ENCODE measurements at regions not wholly inside any gene's neighbourhood (a gene's known extent, or its start where the extent isn't known, plus 50 kb on each side); places are given as distances from the start of the nearest gene placed in this dataset.
"Not testable (repeated sequence)": the region's sequence is repeated elsewhere in the genome, so short reads cannot be mapped to it uniquely, and the experiment has no call there.

GRCh38 chrX:125577479-125577878 is 257.8 kb downstream of the TEX13C start:
- Histone ChIP-seq H3K79me2 (ENCODE audit: control insufficient read depth, low read length) (no peaks in the 10 kb centered on the region), H3K4me1 (ENCODE audit: control insufficient read depth, low read length) (no peaks in the 10 kb centered on the region), H4K20me1 (ENCODE audit: control insufficient read depth, insufficient read depth, low read depth, low read length) (no peaks in the 10 kb centered on the region), H3K4me2 (ENCODE audit: low read length) (no peak overlapping the region), H3K9me3 (ENCODE audit: control insufficient read depth, insufficient read depth, low read length) (no peaks in the 10 kb centered on the region), H3K9me2 (replicated peaks; ENCODE audit: control insufficient read depth, low read length) (no peaks in the 10 kb centered on the region), H3K27ac (ENCODE audit: low read depth, low read length) (no peak overlapping the region), H3F3A (ENCODE audit: control insufficient read depth, insufficient read depth) (no peaks in the 10 kb centered on the region), H3K4me3 (ENCODE audit: low read length) (no peak overlapping the region), H3K36me3 (ENCODE audit: control insufficient read depth, low read length) (no peaks in the 10 kb centered on the region), H3K27me3 (ENCODE audit: control insufficient read depth, low read length) (no peaks in the 10 kb centered on the region)
- TF ChIP-seq CTCF (IDR thresholded peaks at IDR 0.05; ENCODE audit: low read depth, low read length, poor library complexity, severe bottlenecking) (no peak), EZH2phosphoT487 (IDR thresholded peaks at IDR 0.05; ENCODE audit: borderline replicate concordance, low read length) (no peak)

- no peak overlapping the region for H3K4me2 ChIP-seq (ENCODE audit: low read length)
- H3K27me3 ChIP-seq (ENCODE audit: control insufficient read depth, low read length): no peaks in the 10 kb centered on the region
- H3K27ac ChIP-seq (ENCODE audit: low read depth, low read length): no peak overlapping the region
- TF ChIP-seq CTCF (IDR thresholded peaks at IDR 0.05; ENCODE audit: low read depth, low read length, poor library complexity, severe bottlenecking) (no peak), EZH2phosphoT487 (IDR thresholded peaks at IDR 0.05; ENCODE audit: borderline replicate concordance, low read length) (no peak)
- no peaks in the 10 kb centered on the region for H3K79me2 ChIP-seq (ENCODE audit: control insufficient read depth, low read length)
- H4K20me1 ChIP-seq (ENCODE audit: control insufficient read depth, insufficient read depth, low read depth, low read length): no peaks in the 10 kb centered on the region
- no peaks in the 10 kb centered on the region for H3K36me3 ChIP-seq (ENCODE audit: control insufficient read depth, low read length)
- no peaks in the 10 kb centered on the region for H3F3A ChIP-seq (ENCODE audit: control insufficient read depth, insufficient read depth)
- no peaks in the 10 kb centered on the region for H3K9me2 ChIP-seq (replicated peaks; ENCODE audit: control insufficient read depth, low read length)
- H3K4me3 ChIP-seq (ENCODE audit: low read length): no peak overlapping the region
- H3K4me1 ChIP-seq (ENCODE audit: control insufficient read depth, low read length): no peaks in the 10 kb centered on the region
- no peaks in the 10 kb centered on the region for H3K9me3 ChIP-seq (ENCODE audit: control insufficient read depth, insufficient read depth, low read length)
These were observed 284.8 kb downstream of the TEX13C start for GRCh38 chrX:125604448-125604847.

- H3K4me3 ChIP-seq (ENCODE audit: low read length): no peak overlapping the region
- no peak overlapping the region for H3K27ac ChIP-seq (ENCODE audit: low read depth, low read length)
- no peaks in the 10 kb centered on the region for H3K79me2 ChIP-seq (ENCODE audit: control insufficient read depth, low read length)
- H3K9me2 ChIP-seq (replicated peaks; ENCODE audit: control insufficient read depth, low read length): no peaks in the 10 kb centered on the region
- H3K4me2 ChIP-seq (ENCODE audit: low read length): no peak overlapping the region
- H3K4me1 ChIP-seq (ENCODE audit: control insufficient read depth, low read length): no peaks in the 10 kb centered on the region
- H3F3A ChIP-seq (ENCODE audit: control insufficient read depth, insufficient read depth): no peaks in the 10 kb centered on the region
- H3K27me3 ChIP-seq (ENCODE audit: control insufficient read depth, low read length): no peaks in the 10 kb centered on the region
- no peaks in the 10 kb centered on the region for H4K20me1 ChIP-seq (ENCODE audit: control insufficient read depth, insufficient read depth, low read depth, low read length)
- no peak for TF ChIP-seq CTCF (IDR thresholded peaks at IDR 0.05; ENCODE audit: low read depth, low read length, poor library complexity, severe bottlenecking)
- no peak for TF ChIP-seq EZH2phosphoT487 (IDR thresholded peaks at IDR 0.05; ENCODE audit: borderline replicate concordance, low read length)
- H3K36me3 ChIP-seq (ENCODE audit: control insufficient read depth, low read length): no peaks in the 10 kb centered on the region
- no peaks in the 10 kb centered on the region for H3K9me3 ChIP-seq (ENCODE audit: control insufficient read depth, insufficient read depth, low read length)
These were observed 285.5 kb downstream of the TEX13C start for GRCh38 chrX:125605145-125605544.

GRCh38 chrX:125614591-125615343 is 295.1 kb downstream of the TEX13C start:
- H3K27ac ChIP-seq (ENCODE audit: low read depth, low read length); H3K4me2 ChIP-seq (ENCODE audit: low read length); H3K9me2 ChIP-seq (replicated peaks; ENCODE audit: control insufficient read depth, low read length); H3K4me1 ChIP-seq (ENCODE audit: control insufficient read depth, low read length); H3K79me2 ChIP-seq (ENCODE audit: control insufficient read depth, low read length); H4K20me1 ChIP-seq (ENCODE audit: control insufficient read depth, insufficient read depth, low read depth, low read length); H3K9me3 ChIP-seq (ENCODE audit: control insufficient read depth, insufficient read depth, low read length); H3F3A ChIP-seq (ENCODE audit: control insufficient read depth, insufficient read depth); H3K27me3 ChIP-seq (ENCODE audit: control insufficient read depth, low read length); H3K36me3 ChIP-seq (ENCODE audit: control insufficient read depth, low read length); H3K4me3 ChIP-seq (ENCODE audit: low read length): not testable (repeated sequence)
